ENCODE measurements at regions not wholly inside any gene's neighbourhood (a gene's known extent, or its start where the extent isn't known, plus 50 kb on each side); places are given as distances from the start of the nearest gene placed in this dataset.

- no peak overlapping the region for H3K4me3 ChIP-seq (ENCODE audit: low read depth, low read length)
- FAIRE-seq, result no peak
- no peaks in the 10 kb centered on the region for H3K36me3 ChIP-seq (ENCODE audit: control insufficient read depth, insufficient read depth, low read length)
- H3K27me3 ChIP-seq (ENCODE audit: control insufficient read depth, insufficient read depth, low read length), result no peaks in the 10 kb centered on the region
- no peak for DNase-seq (ENCODE audit: low read depth)
- no peak for TF ChIP-seq CTCF (IDR thresholded peaks at IDR 0.05; ENCODE audit: insufficient read depth, low read length, severe bottlenecking)
These were observed 591.6 kb upstream of the AGTR1 start for GRCh38 chr3:148106062-148106461.

- DNase-seq (ENCODE audit: low read depth) (no peak), FAIRE-seq (no peak)
- Histone ChIP-seq H3K4me3 (ENCODE audit: low read depth, low read length) (no peak overlapping the region), H3K27me3 (ENCODE audit: control insufficient read depth, insufficient read depth, low read length) (no peaks in the 10 kb centered on the region), H3K36me3 (ENCODE audit: control insufficient read depth, insufficient read depth, low read length) (no peaks in the 10 kb centered on the region)
- no peak for TF ChIP-seq CTCF (IDR thresholded peaks at IDR 0.05; ENCODE audit: insufficient read depth, low read length, severe bottlenecking)
These were observed 570.7 kb upstream of the AGTR1 start for GRCh38 chr3:148126956-148127355.

DNA sequence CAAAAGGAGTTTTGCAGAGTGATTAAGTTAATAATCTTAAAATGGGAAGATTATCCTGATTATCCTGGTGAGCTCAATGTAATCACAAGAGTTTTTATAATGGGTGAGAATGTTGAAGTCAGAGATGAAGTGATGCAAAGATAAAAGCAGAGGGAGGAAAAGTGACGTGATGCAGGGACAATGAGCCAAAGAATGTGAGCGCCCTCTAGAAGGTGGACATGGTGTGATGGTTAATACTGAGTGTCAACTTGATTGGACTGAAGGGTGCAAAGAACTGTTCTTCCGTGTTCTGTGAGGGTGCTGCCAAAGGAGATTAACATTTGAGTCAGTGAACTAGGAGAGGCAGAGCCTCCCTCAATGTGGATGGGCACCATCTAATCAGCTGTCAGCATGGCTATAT, 569.6 kb upstream of the AGTR1 start:
- Histone ChIP-seq H3K36me3 (ENCODE audit: control insufficient read depth, insufficient read depth, low read length) (no peaks in the 10 kb centered on the region), H3K4me3 (ENCODE audit: low read depth, low read length) (no peak overlapping the region), H3K27me3 (ENCODE audit: control insufficient read depth, insufficient read depth, low read length) (no peaks in the 10 kb centered on the region)
- TF ChIP-seq CTCF (IDR thresholded peaks at IDR 0.05; ENCODE audit: insufficient read depth, low read length, severe bottlenecking), result no peak
- DNase-seq (ENCODE audit: low read depth), result no peak
- FAIRE-seq, result no peak

DNA sequence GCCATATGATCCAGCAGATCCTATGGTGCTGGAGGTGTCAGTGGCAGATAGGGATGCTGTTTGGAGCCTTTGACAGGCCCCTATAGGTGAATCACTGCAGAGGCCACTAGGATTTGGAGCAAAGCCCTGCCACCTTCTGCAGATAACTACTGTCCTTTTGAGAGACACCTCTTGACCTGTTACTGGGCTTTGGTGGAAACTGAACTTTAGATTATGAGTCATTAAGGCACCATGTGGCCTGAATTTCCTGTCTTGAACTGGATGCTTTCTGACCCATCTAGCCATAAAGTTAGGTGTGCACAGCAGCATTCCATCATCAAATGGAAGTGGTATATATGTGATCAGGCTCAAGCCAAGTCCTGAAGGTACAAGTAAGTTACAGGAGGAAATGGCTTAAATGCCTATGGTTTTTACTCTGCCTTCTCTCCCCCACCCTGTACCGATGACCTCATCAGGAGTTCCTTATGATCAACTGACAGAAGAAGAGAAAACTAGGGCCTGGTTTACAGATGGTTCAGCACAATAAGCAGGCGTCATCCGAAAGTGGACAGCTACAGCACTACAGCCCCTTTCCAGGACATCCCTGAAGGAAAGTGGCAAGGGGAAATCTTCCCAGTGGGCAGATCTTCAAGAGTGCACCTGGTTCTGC, 565.6 kb upstream of the AGTR1 start:
- no peaks in the 10 kb centered on the region for H3K36me3 ChIP-seq (ENCODE audit: control insufficient read depth, insufficient read depth, low read length)
- H3K27me3 ChIP-seq (ENCODE audit: control insufficient read depth, insufficient read depth, low read length), result no peaks in the 10 kb centered on the region
- TF ChIP-seq CTCF (IDR thresholded peaks at IDR 0.05; ENCODE audit: insufficient read depth, low read length, severe bottlenecking), result no peak
- no peak for FAIRE-seq
- DNase-seq (ENCODE audit: low read depth), result no peak
- no peak overlapping the region for H3K4me3 ChIP-seq (ENCODE audit: low read depth, low read length)

GRCh38 chr3:148136816-148137215, 560.9 kb upstream of the AGTR1 start:
- DNase-seq (ENCODE audit: low read depth) (no peak), FAIRE-seq (no peak)
- Histone ChIP-seq H3K27me3 (ENCODE audit: control insufficient read depth, insufficient read depth, low read length) (no peaks in the 10 kb centered on the region), H3K36me3 (ENCODE audit: control insufficient read depth, insufficient read depth, low read length) (no peaks in the 10 kb centered on the region), H3K4me3 (ENCODE audit: low read depth, low read length) (no peak overlapping the region)
- no peak for TF ChIP-seq CTCF (IDR thresholded peaks at IDR 0.05; ENCODE audit: insufficient read depth, low read length, severe bottlenecking)

DNA sequence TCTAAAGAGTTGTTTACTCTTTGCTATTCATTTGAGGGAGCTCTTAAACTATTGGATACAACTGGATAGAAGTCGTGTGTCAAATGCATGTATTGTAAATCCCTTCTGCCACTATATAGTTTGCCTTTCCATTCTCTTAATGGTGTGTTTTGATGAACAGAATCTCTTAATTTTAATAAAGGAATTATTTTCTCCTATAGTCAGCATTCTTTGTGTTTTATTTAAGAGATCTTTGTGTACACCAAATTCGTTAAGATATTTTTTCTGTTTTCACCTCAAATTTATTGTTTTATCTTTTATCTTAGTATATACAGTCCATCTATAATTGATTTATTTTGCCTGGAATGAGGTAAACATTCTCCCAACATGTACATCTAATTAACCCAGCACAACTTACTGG, 551.5 kb upstream of the AGTR1 start:
- TF ChIP-seq CTCF (IDR thresholded peaks at IDR 0.05; ENCODE audit: insufficient read depth, low read length, severe bottlenecking), result no peak
- DNase-seq (ENCODE audit: low read depth), result no peak
- H3K4me3 ChIP-seq (ENCODE audit: low read depth, low read length), result no peak overlapping the region
- no peaks in the 10 kb centered on the region for H3K36me3 ChIP-seq (ENCODE audit: control insufficient read depth, insufficient read depth, low read length)
- no peak for FAIRE-seq
- no peaks in the 10 kb centered on the region for H3K27me3 ChIP-seq (ENCODE audit: control insufficient read depth, insufficient read depth, low read length)
